HG03095 (cell line): ENCODE measurements at regions not wholly inside any gene's neighbourhood (a gene's known extent, or its start where the extent isn't known, plus 50 kb on each side); places are given as distances from the start of the nearest gene placed in this dataset.
"Not testable (repeated sequence)": the region's sequence is repeated elsewhere in the genome, so short reads cannot be mapped to it uniquely, and the experiment has no call there.

Experiments used
- ATAC-seq: cut with Tn5 transposase; IDR thresholded peaks from one replicate; pipeline ENCODE4 v1.9.1; 2021; ENCODE audit warnings: moderate library complexity; ENCODE audit not compliant: unreplicated experiment

- ATAC-seq, result no peak
These were observed 655.2 kb downstream of the FAM133A start for GRCh38 chrX:94329182-94329581.

- not testable (repeated sequence) for ATAC-seq
These were observed 667.7 kb downstream of the FAM133A start for GRCh38 chrX:94341730-94342129.

- no peak for ATAC-seq
These were observed 687.2 kb downstream of the FAM133A start for GRCh38 chrX:94361241-94361640.

- no peak for ATAC-seq
These were observed 691.7 kb downstream of the FAM133A start for GRCh38 chrX:94365736-94366135.

- no peak for ATAC-seq
These were observed 692.6 kb downstream of the FAM133A start for GRCh38 chrX:94366616-94367015.

GRCh38 chrX:94389044-94389443 is 715.0 kb downstream of the FAM133A start:
- ATAC-seq, result no peak

GRCh38 chrX:94400488-94400887 is 726.5 kb downstream of the FAM133A start:
- peak; percentile 88 for ATAC-seq

- peak; percentile 5 for ATAC-seq
These were observed 727.4 kb downstream of the FAM133A start for GRCh38 chrX:94401426-94401825.

GRCh38 chrX:94414746-94415145 is 740.7 kb downstream of the FAM133A start:
- no peak for ATAC-seq

- ATAC-seq, result no peak
These were observed 744.1 kb downstream of the FAM133A start for GRCh38 chrX:94418065-94418464.

- no peak for ATAC-seq
These were observed 750.5 kb downstream of the FAM133A start for GRCh38 chrX:94424456-94424855.

- no peak for ATAC-seq
These were observed 756.1 kb downstream of the FAM133A start for GRCh38 chrX:94430091-94430490.

- ATAC-seq, result no peak
These were observed 761.8 kb downstream of the FAM133A start for GRCh38 chrX:94435799-94436198.

GRCh38 chrX:94454159-94454558 is 780.2 kb downstream of the FAM133A start:
- no peak for ATAC-seq

GRCh38 chrX:94454606-94455005 is 780.6 kb downstream of the FAM133A start:
- no peak for ATAC-seq

GRCh38 chrX:94455782-94456181 is 781.8 kb downstream of the FAM133A start:
- no peak for ATAC-seq

- ATAC-seq, result no peak
These were observed 818.5 kb downstream of the FAM133A start for GRCh38 chrX:94492541-94492940.

- no peak for ATAC-seq
These were observed 819.4 kb downstream of the FAM133A start for GRCh38 chrX:94493405-94493804.

- no peak for ATAC-seq
These were observed 837.6 kb downstream of the FAM133A start for GRCh38 chrX:94511564-94511963.

GRCh38 chrX:94515009-94515408 is 841.0 kb downstream of the FAM133A start:
- no peak for ATAC-seq

- no peak for ATAC-seq
These were observed 850.9 kb downstream of the FAM133A start for GRCh38 chrX:94524867-94525266.

- ATAC-seq, result no peak
These were observed 871.7 kb downstream of the FAM133A start for GRCh38 chrX:94545722-94546121.

- ATAC-seq, result no peak
These were observed 877.8 kb downstream of the FAM133A start for GRCh38 chrX:94551831-94552230.

GRCh38 chrX:94560930-94561329 is 886.9 kb downstream of the FAM133A start:
- no peak for ATAC-seq
